HFFc6 (cell line): ENCODE measurements at regions not wholly inside any gene's neighbourhood (a gene's known extent, or its start where the extent isn't known, plus 50 kb on each side); places are given as distances from the start of the nearest gene placed in this dataset.

Experiments
- DNase-seq: peaks from one replicate; pipeline ENCODE4 v3.0.0-alpha.2; 2018
- H3K27ac Mint-ChIP-seq: 2 replicates; pipeline ENCODE4 v1.8.0; 2020; ENCODE audit warnings: mild to moderate bottlenecking, mixed read lengths
- H3K27me3 Mint-ChIP-seq: 2 replicates; pipeline ENCODE4 v1.8.0; 2021; ENCODE audit warnings: mild to moderate bottlenecking, moderate library complexity, mixed read lengths; ENCODE audit not compliant: insufficient read depth
- H3K36me3 Mint-ChIP-seq: 2 replicates; pipeline ENCODE4 v1.8.0; 2021; ENCODE audit warnings: low read depth, mixed read lengths
- H3K4me1 Mint-ChIP-seq: 2 replicates; pipeline ENCODE4 v1.8.0; 2020; ENCODE audit warnings: low read depth, mixed read lengths
- H3K4me3 Mint-ChIP-seq: 2 replicates; pipeline ENCODE4 v1.8.0; 2020; ENCODE audit warnings: mild to moderate bottlenecking, moderate library complexity, mixed read lengths
- H3K9me3 Mint-ChIP-seq: 2 replicates; pipeline ENCODE4 v1.8.0; 2020; ENCODE audit warnings: mild to moderate bottlenecking, mixed read lengths
- CTCF ChIP-seq: fragments of 200-600 bp; sonication (generic); IDR thresholded peaks from 2 replicates; pipeline ENCODE4 v1.5.0; 2021; ENCODE audit warnings: antibody characterized with exemption, mild to moderate bottlenecking

- no peak for DNase-seq
- TF ChIP-seq CTCF = no peak
- Mint-ChIP-seq H3K36me3 (no peaks in the 10 kb centered on the region), H3K9me3 (no peaks in the 10 kb centered on the region), H3K4me3 (no peak overlapping the region), H3K27ac (no peak overlapping the region), H3K4me1 (peaks cover 24% of the 10 kb centered on the region; the same call in 1 of the 2 replicates), H3K27me3 (peaks cover 5% of the 10 kb centered on the region; the same call in 1 of the 2 replicates)
These were observed 324.0 kb downstream of the IPMK start for GRCh38 chr10:57943701-57944100.

GRCh38 chr10:57925045-57925444 is 342.6 kb downstream of the IPMK start:
- TF ChIP-seq CTCF = no peak
- no peak overlapping the region; the same call in 1 of the 2 replicates for H3K4me3 Mint-ChIP-seq
- H3K9me3 Mint-ChIP-seq = no peaks in the 10 kb centered on the region
- peak; percentile 9 for DNase-seq
- H3K36me3 Mint-ChIP-seq = no peaks in the 10 kb centered on the region
- H3K4me1 Mint-ChIP-seq = peaks cover 32% of the 10 kb centered on the region; the same call in 1 of the 2 replicates
- no peaks in the 10 kb centered on the region; the same call in 1 of the 2 replicates for H3K27me3 Mint-ChIP-seq
- no peak overlapping the region for H3K27ac Mint-ChIP-seq

GRCh38 chr10:57921140-57921539 is 346.6 kb downstream of the IPMK start:
- no peak for DNase-seq
- Mint-ChIP-seq H3K27ac (no peak overlapping the region), H3K9me3 (no peaks in the 10 kb centered on the region), H3K36me3 (no peaks in the 10 kb centered on the region), H3K4me1 (peaks cover 28% of the 10 kb centered on the region; the same call in 1 of the 2 replicates), H3K4me3 (no peak overlapping the region), H3K27me3 (no peaks in the 10 kb centered on the region; the same call in 1 of the 2 replicates)
- TF ChIP-seq CTCF = no peak

GRCh38 chr10:57919864-57920263 is 347.8 kb downstream of the IPMK start:
- no peak overlapping the region for H3K27ac Mint-ChIP-seq
- no peak for DNase-seq
- H3K27me3 Mint-ChIP-seq = no peaks in the 10 kb centered on the region; the same call in 1 of the 2 replicates
- H3K4me3 Mint-ChIP-seq = no peak overlapping the region
- no peaks in the 10 kb centered on the region for H3K36me3 Mint-ChIP-seq
- H3K9me3 Mint-ChIP-seq = no peaks in the 10 kb centered on the region
- no peak for TF ChIP-seq CTCF
- peaks cover 26% of the 10 kb centered on the region; the same call in 1 of the 2 replicates for H3K4me1 Mint-ChIP-seq

GRCh38 chr10:57917019-57917418 is 350.7 kb downstream of the IPMK start:
- H3K27ac Mint-ChIP-seq = no peak overlapping the region
- no peaks in the 10 kb centered on the region for H3K36me3 Mint-ChIP-seq
- DNase-seq = no peak
- H3K27me3 Mint-ChIP-seq = no peaks in the 10 kb centered on the region; the same call in 1 of the 2 replicates
- H3K4me1 Mint-ChIP-seq = peaks cover 17% of the 10 kb centered on the region; the same call in 1 of the 2 replicates
- no peak overlapping the region for H3K4me3 Mint-ChIP-seq
- H3K9me3 Mint-ChIP-seq = no peaks in the 10 kb centered on the region
- TF ChIP-seq CTCF = no peak
